Large intestine (tissue), 3 donors: ENCODE measurements at regions not wholly inside any gene's neighbourhood (a gene's known extent, or its start where the extent isn't known, plus 50 kb on each side); places are given as distances from the start of the nearest gene placed in this dataset.
"Not testable (repeated sequence)": the region's sequence is repeated elsewhere in the genome, so short reads cannot be mapped to it uniquely, and the experiment has no call there.

ENCODE experiments used
- DNase-seq, 2 donors: peaks; one replicate each; pipeline versions ENCODE4 v3.0.0 to v3.0.0-alpha.2; 2013
- H3K27ac ChIP-seq: one replicate; pipeline ENCODE4 v1.5.1; 2013; ENCODE audit warnings: low read length
- H3K27me3 ChIP-seq: 2 replicates; pipeline ENCODE4 v1.6.1; 2013; ENCODE audit warnings: low read length; ENCODE audit not compliant: control insufficient read depth, insufficient read depth
- H3K36me3 ChIP-seq: 2 replicates; pipeline ENCODE4 v1.6.1; 2013; ENCODE audit warnings: low read length; ENCODE audit not compliant: control insufficient read depth, insufficient read depth
- H3K4me1 ChIP-seq: one replicate; pipeline ENCODE4 v1.6.1; 2013; ENCODE audit warnings: low read length; ENCODE audit not compliant: control insufficient read depth, insufficient read depth
- H3K4me3 ChIP-seq: one replicate; pipeline ENCODE4 v1.5.1; 2013; ENCODE audit warnings: low read length
- H3K9me3 ChIP-seq: one replicate; pipeline ENCODE4 v1.6.1; 2013; ENCODE audit warnings: mild to moderate bottlenecking, low read depth, low read length, moderate library complexity; ENCODE audit not compliant: control insufficient read depth
- WGBS: methylation state at CpG from one replicate; pipeline ENCODE4 v1.1.5; 2013; ENCODE audit warnings: low lambda C conversion rate; ENCODE audit not compliant: insufficient coverage; 5-methylcytosine and 5-hydroxymethylcytosine counted together

- 98% methylated on average over 3 of the region's 3 CpGs for WGBS
- no peaks in the 10 kb centered on the region for H3K9me3 ChIP-seq
- no peaks in the 10 kb centered on the region for H3K4me1 ChIP-seq
- DNase-seq: no peak
- no peak overlapping the region for H3K4me3 ChIP-seq
- H3K27me3 ChIP-seq: no peaks in the 10 kb centered on the region
- H3K36me3 ChIP-seq: no peaks in the 10 kb centered on the region
- no peak overlapping the region for H3K27ac ChIP-seq
These were observed 523.6 kb upstream of the TMEFF2 start for GRCh38 chr2:192718340-192718739.

GRCh38 chr2:192700934-192701333 lies 506.2 kb upstream of the TMEFF2 start:
- H3K36me3 ChIP-seq: no peaks in the 10 kb centered on the region
- H3K27me3 ChIP-seq: no peaks in the 10 kb centered on the region
- H3K9me3 ChIP-seq: no peaks in the 10 kb centered on the region
- no peak for DNase-seq
- no CpG with 5 or more reads among the region's 2 CpGs for WGBS
- no peak overlapping the region for H3K4me3 ChIP-seq
- no peak overlapping the region for H3K27ac ChIP-seq
- no peaks in the 10 kb centered on the region for H3K4me1 ChIP-seq

DNA sequence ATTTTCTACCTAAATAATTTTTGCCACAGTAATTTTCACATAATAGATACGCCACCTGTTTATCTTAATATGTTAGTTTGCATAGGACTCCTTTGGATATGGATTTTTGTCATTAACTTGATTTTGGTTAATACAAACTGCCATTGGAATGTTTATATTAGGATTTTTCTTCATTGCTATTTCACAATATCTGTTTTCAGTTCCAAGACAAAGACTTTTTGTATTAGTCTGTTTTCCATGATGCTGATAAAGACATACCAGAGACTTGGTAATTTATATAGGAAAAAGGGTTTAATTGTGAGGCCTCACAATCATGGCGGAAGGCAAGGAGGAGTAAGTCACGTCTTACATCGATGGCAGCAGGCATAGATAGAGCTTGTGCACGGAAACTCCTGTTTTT lies 503.1 kb upstream of the TMEFF2 start:
- Histone ChIP-seq H3K4me3 (no peak overlapping the region), H3K36me3 (no peaks in the 10 kb centered on the region), H3K9me3 (no peaks in the 10 kb centered on the region), H3K27me3 (no peaks in the 10 kb centered on the region), H3K27ac (no peak overlapping the region), H3K4me1 (no peaks in the 10 kb centered on the region)
- no peak for DNase-seq
- 100% methylated on average over 1 of the region's 5 CpGs for WGBS

DNA sequence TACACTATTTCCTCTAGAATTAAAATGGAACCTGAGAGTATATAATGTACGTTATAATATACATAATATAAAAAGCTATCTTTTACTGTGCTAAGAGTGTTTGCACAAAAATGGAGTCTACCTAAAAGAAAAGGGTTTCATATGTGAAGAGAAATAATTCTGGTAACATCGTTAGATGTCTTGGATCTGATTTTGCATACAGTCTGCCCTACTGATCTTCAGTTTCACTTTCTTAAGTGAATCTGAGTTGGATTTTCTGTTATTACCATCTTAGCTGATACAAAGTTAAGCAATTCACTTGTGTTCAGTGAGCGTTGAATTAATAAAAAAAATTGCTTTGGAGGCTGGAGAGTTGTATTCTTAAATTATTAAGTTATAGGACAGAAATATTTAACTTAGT lies 502.1 kb upstream of the TMEFF2 start:
- H3K27ac ChIP-seq: no peak overlapping the region
- H3K9me3 ChIP-seq: no peaks in the 10 kb centered on the region

GRCh38 chr2:192687015-192687414 lies 492.3 kb upstream of the TMEFF2 start:
- H3K36me3 ChIP-seq: no peaks in the 10 kb centered on the region
- no peak for DNase-seq
- H3K27ac ChIP-seq: no peak overlapping the region
- H3K27me3 ChIP-seq: no peaks in the 10 kb centered on the region
- H3K4me1 ChIP-seq: no peaks in the 10 kb centered on the region
- no peak overlapping the region for H3K4me3 ChIP-seq
- WGBS: 85% methylated on average over 3 of the region's 3 CpGs
- peaks cover 5% of the 10 kb centered on the region for H3K9me3 ChIP-seq

More for the DNA sequence above, 502.1 kb upstream of the TMEFF2 start:
- Histone ChIP-seq H3K36me3 (no peaks in the 10 kb centered on the region), H3K4me3 (no peak overlapping the region), H3K27me3 (no peaks in the 10 kb centered on the region), H3K4me1 (no peaks in the 10 kb centered on the region)
- 83% methylated on average over 1 of the region's 3 CpGs for WGBS
- DNase-seq: no peak

- 97% methylated on average over 19 of the region's 27 CpGs for WGBS
- DNase-seq: not testable (repeated sequence)
These were observed 487.8 kb upstream of the TMEFF2 start for GRCh38 chr2:192682511-192682910.

GRCh38 chr2:192675681-192676080 lies 480.9 kb upstream of the TMEFF2 start:
- no peak for DNase-seq
- Histone ChIP-seq H3K4me1 (no peaks in the 10 kb centered on the region), H3K9me3 (no peaks in the 10 kb centered on the region), H3K27me3 (no peaks in the 10 kb centered on the region), H3K27ac (no peak overlapping the region), H3K36me3 (no peaks in the 10 kb centered on the region), H3K4me3 (no peak overlapping the region)
- WGBS: 94% methylated on average over 3 of the region's 5 CpGs

More at GRCh38 chr2:192682511-192682910, 487.8 kb upstream of the TMEFF2 start:
- H3K9me3 ChIP-seq, H3K27ac ChIP-seq, H3K36me3 ChIP-seq, H3K4me3 ChIP-seq, H3K4me1 ChIP-seq, H3K27me3 ChIP-seq: not testable (repeated sequence)

- no peaks in the 10 kb centered on the region for H3K9me3 ChIP-seq
- H3K4me3 ChIP-seq: no peak overlapping the region
- H3K36me3 ChIP-seq: no peaks in the 10 kb centered on the region
- H3K27ac ChIP-seq: no peak overlapping the region
- no peak for DNase-seq
- no peaks in the 10 kb centered on the region for H3K4me1 ChIP-seq
- WGBS: no CpG with 5 or more reads among the region's 8 CpGs
- H3K27me3 ChIP-seq: no peaks in the 10 kb centered on the region
These were observed 474.9 kb upstream of the TMEFF2 start for GRCh38 chr2:192669505-192670091.

- not testable (repeated sequence) for DNase-seq, H3K27me3 ChIP-seq, H3K9me3 ChIP-seq, H3K36me3 ChIP-seq, H3K27ac ChIP-seq, H3K4me1 ChIP-seq, H3K4me3 ChIP-seq
- WGBS: no CpG with 5 or more reads among the region's 4 CpGs
These were observed 465.8 kb upstream of the TMEFF2 start for GRCh38 chr2:192660555-192660954.

- H3K4me1 ChIP-seq: no peaks in the 10 kb centered on the region
- no peak overlapping the region for H3K4me3 ChIP-seq
- H3K36me3 ChIP-seq: no peaks in the 10 kb centered on the region
- H3K27ac ChIP-seq: no peak overlapping the region
- no peaks in the 10 kb centered on the region for H3K9me3 ChIP-seq
- DNase-seq: no peak
- H3K27me3 ChIP-seq: no peaks in the 10 kb centered on the region
- no CpG with 5 or more reads among the region's 3 CpGs for WGBS
These were observed 462.6 kb upstream of the TMEFF2 start for GRCh38 chr2:192657362-192657761.

DNA sequence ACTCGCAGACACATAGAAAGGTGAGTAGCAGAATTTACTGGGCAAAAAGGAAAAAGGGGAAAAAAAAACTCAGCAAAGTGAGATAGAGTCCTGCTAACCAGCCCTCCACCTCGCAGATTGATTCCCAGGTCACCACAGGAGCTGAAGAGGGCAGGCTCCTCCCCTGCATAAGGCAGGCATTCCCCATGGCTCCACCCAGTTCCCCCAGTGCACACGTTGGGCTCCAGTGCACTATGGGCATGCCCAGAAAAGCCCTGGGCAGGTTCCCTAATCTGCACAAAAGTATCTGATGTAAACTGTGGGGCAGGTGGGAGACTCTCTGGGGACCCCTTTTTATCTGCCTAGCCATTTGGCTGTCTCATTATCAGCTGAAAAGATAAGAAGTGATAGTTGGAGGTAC lies 461.2 kb upstream of the TMEFF2 start:
- no CpG with 5 or more reads among the region's 3 CpGs for WGBS
- no peak overlapping the region for H3K4me3 ChIP-seq
- no peaks in the 10 kb centered on the region for H3K9me3 ChIP-seq
- H3K27me3 ChIP-seq: no peaks in the 10 kb centered on the region
- DNase-seq: no peak
- H3K4me1 ChIP-seq: no peaks in the 10 kb centered on the region
- H3K36me3 ChIP-seq: no peaks in the 10 kb centered on the region
- no peak overlapping the region for H3K27ac ChIP-seq
